ENCODE measurements at regions not wholly inside any gene's neighbourhood (a gene's known extent, or its start where the extent isn't known, plus 50 kb on each side); places are given as distances from the start of the nearest gene placed in this dataset.

DNA sequence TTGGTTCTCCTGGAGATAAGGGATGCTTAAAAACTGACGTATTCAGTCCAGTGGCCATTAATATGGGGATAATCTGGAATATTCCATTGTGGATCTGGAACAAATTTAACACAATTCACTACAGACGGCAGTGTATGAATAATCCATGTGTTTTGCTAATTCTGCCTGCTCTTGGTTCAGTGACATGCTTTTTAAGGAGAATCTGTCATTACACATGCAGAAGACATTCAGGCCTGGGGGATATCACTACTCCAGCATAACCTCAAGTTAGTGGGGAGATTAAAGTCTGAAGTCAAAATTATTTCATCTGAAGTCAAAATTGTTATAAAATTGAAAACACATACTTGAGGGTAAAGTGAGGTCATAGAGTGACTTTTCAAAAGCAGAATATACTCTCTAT is 789.3 kb downstream of the USP25 start:
- H3K4me3 ChIP-seq (ENCODE audit: low read depth, low read length): no peak overlapping the region
- H3K36me3 ChIP-seq: no peaks in the 10 kb centered on the region
- no peaks in the 10 kb centered on the region; the same call in 1 of the 2 replicates for H3K4me1 ChIP-seq
- H3K27me3 ChIP-seq: no peaks in the 10 kb centered on the region
- no peak for DNase-seq
- H3K9me3 ChIP-seq: no peaks in the 10 kb centered on the region
- TF ChIP-seq, protein P1, sequence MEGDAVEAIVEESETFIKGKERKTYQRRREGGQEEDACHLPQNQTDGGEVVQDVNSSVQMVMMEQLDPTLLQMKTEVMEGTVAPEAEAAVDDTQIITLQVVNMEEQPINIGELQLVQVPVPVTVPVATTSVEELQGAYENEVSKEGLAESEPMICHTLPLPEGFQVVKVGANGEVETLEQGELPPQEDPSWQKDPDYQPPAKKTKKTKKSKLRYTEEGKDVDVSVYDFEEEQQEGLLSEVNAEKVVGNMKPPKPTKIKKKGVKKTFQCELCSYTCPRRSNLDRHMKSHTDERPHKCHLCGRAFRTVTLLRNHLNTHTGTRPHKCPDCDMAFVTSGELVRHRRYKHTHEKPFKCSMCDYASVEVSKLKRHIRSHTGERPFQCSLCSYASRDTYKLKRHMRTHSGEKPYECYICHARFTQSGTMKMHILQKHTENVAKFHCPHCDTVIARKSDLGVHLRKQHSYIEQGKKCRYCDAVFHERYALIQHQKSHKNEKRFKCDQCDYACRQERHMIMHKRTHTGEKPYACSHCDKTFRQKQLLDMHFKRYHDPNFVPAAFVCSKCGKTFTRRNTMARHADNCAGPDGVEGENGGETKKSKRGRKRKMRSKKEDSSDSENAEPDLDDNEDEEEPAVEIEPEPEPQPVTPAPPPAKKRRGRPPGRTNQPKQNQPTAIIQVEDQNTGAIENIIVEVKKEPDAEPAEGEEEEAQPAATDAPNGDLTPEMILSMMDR (IDR thresholded peaks at IDR 0.05; ENCODE audit: low read depth, low read length): no peak

DNA sequence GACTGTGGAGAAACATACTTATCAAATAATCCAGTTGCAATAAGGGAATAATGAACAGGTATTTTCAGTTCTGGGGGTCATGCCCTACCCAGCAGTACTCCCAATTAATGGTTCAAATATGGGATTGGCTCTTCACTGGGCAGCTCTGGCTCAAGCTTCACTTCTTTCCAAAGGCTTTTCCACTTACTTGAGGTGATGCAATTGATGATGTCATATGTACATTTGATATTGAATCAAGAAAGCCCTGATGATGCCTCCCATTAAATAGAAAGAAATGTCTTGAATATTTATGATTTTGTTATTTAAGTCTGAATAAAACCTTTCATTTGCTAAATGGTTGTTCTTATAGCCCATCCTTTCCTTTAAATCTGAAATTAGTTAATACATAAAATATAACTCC is 789.9 kb downstream of the USP25 start:
- no peak for DNase-seq
- Histone ChIP-seq H3K27me3 (no peaks in the 10 kb centered on the region), H3K36me3 (no peaks in the 10 kb centered on the region), H3K4me1 (no peaks in the 10 kb centered on the region; the same call in 1 of the 2 replicates), H3K4me3 (ENCODE audit: low read depth, low read length) (no peak overlapping the region), H3K9me3 (no peaks in the 10 kb centered on the region)
- TF ChIP-seq, protein P1 (IDR thresholded peaks at IDR 0.05; ENCODE audit: low read depth, low read length): no peak

DNA sequence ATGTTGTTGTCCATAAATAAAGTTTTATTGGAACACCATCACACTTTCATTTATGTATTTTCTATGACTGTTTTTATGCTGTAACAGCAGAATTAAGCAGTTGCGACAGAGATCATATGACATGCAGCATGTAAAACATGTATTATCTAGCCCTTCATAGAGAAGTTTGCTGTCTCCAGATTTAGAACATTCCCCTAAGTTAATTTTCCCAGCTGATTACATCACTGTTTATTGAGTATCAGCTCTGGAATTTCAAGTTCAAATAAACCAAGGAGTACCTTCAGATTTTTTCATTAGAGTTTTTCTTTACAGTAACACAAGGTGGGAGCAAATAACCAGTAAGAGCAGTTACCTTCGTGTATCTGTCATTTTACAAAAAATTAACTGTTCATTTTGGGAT is 792.8 kb downstream of the USP25 start:
- no peak for DNase-seq
- Histone ChIP-seq H3K36me3 (no peaks in the 10 kb centered on the region), H3K4me1 (no peaks in the 10 kb centered on the region; the same call in 1 of the 2 replicates), H3K4me3 (ENCODE audit: low read depth, low read length) (no peak overlapping the region), H3K27me3 (no peaks in the 10 kb centered on the region), H3K9me3 (no peaks in the 10 kb centered on the region)
- TF ChIP-seq, protein P1 (IDR thresholded peaks at IDR 0.05; ENCODE audit: low read depth, low read length): no peak

DNA sequence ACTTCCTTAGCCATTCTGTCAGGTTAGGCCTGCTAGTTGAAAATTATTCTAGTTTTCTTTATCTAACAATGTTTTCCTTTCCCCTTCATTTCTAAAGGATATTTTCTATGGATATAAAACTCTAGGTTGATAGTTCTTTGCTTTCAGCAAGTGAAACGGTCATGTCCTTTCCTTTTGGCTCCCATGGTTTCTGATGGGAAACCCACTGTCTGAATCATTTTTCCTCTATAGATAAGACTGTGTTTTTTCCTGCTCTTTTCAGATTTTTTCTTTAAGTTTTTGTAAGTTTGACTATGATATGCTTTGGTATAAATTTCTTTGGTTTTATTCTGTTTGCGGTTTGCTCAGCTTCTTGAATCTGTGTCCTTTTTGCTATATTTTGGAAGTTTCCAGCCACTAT is 800.9 kb downstream of the USP25 start:
- H3K4me3 ChIP-seq (ENCODE audit: low read depth, low read length): no peak overlapping the region
- no peaks in the 10 kb centered on the region; the same call in none of the 2 replicates for H3K4me1 ChIP-seq
- no peaks in the 10 kb centered on the region for H3K27me3 ChIP-seq
- no peak for DNase-seq
- H3K9me3 ChIP-seq: no peaks in the 10 kb centered on the region
- no peaks in the 10 kb centered on the region for H3K36me3 ChIP-seq
- TF ChIP-seq, protein P1 (IDR thresholded peaks at IDR 0.05; ENCODE audit: low read depth, low read length): no peak

DNA sequence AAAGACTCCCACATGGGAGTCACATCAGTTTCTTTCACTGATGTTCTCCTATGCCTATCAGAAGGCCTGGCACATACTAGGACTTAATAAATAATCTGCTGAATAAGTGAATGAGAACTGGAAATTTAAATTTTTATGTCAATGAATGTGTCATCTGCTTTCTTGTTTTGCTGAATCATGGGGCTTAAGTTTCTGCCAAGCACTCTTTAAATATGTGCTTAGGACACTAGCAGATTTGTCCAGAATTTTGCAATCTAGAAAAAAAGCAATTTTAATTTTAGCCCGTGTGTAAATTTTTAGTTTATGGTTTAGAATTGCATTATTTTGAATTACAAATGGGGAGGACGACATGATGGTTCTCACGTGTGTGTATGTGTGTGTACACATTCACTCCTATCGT is 803.1 kb downstream of the USP25 start:
- no peaks in the 10 kb centered on the region for H3K27me3 ChIP-seq
- TF ChIP-seq, protein P1 (IDR thresholded peaks at IDR 0.05; ENCODE audit: low read depth, low read length): no peak
- no peak overlapping the region for H3K4me3 ChIP-seq (ENCODE audit: low read depth, low read length)
- no peaks in the 10 kb centered on the region for H3K36me3 ChIP-seq
- no peaks in the 10 kb centered on the region; the same call in none of the 2 replicates for H3K4me1 ChIP-seq
- DNase-seq: no peak
- no peaks in the 10 kb centered on the region for H3K9me3 ChIP-seq

DNA sequence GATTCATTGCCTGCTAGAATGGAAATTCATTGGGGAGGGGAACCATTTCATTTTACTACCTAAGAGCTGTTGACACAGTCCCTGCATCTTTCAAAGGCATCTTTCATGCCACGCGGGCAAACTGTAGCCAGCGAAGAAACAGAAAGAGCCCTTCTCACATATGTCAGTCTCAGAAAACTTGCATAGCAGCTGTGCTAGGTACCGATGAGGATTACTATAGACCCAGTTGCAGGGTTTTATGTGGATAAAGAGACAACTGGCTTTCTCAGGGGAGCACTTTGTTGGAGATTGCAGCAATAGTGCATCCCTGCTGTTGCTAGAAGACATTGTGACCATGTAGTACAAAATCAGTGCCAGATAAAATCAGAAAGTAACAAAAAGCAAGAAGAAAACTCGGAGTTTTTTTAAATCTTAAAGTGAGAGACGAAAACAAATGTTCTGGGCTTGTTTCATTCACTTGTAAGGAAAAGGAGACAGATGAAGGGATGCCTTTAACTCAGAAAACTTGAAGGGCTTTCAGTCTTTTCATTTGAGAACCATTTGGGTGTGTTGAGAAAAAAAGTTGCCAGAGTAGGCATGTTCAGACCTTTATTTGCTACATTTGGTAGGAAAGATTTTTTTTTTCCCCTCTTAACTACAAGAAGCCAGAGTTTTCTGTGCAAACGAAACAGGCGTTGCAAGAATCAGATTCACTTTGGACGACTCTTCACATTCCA is 804.1 kb downstream of the USP25 start:
- no peaks in the 10 kb centered on the region for H3K27me3 ChIP-seq
- TF ChIP-seq, protein P1 (IDR thresholded peaks at IDR 0.05; ENCODE audit: low read depth, low read length): no peak
- H3K4me1 ChIP-seq: no peaks in the 10 kb centered on the region; the same call in none of the 2 replicates
- H3K36me3 ChIP-seq: no peaks in the 10 kb centered on the region
- H3K9me3 ChIP-seq: no peaks in the 10 kb centered on the region
- H3K4me3 ChIP-seq (ENCODE audit: low read depth, low read length): peak overlapping the region; percentile 82
- peak; percentile 13 for DNase-seq
